ENCODE measurements at regions not wholly inside any gene's neighbourhood (a gene's known extent, or its start where the extent isn't known, plus 50 kb on each side); places are given as distances from the start of the nearest gene placed in this dataset.
A peak's percentile ranks its signal among the peaks of the same experiment; 100 is the strongest.

- in situ Hi-C loops (cut with MboI; ENCODE audit: low pct_ligation_motif_present in 1 of 4, low pct_unique_long_range_greater_than_20kb in 1 of 4, low sequenced_read_pairs in 3 of 4) (no loop called here), intact Hi-C loops (cut with DNase I; ENCODE audit: low total_unique reads) (no loop called here)
- Histone ChIP-seq H3K4me1 (no peaks in the 10 kb centered on the region), H3K36me3 (no peaks in the 10 kb centered on the region), H3K27me3 (no peaks in the 10 kb centered on the region), H3K27ac (no peak overlapping the region), H3K4me3 (no peak overlapping the region), H3K9me3 (no peaks in the 10 kb centered on the region)
- 39 to 44% methylated on average over 7 to 12 of the region's 12 CpGs for WGBS, 2 donors (ENCODE audit: low coverage in 1 of 2)
- TF ChIP-seq POLR2A (IDR thresholded peaks at IDR 0.05) (no peak), POLR2AphosphoS5 (IDR thresholded peaks at IDR 0.05) (no peak), EP300 (IDR thresholded peaks at IDR 0.05; ENCODE audit: low read depth) (no peak)
- TF ChIP-seq, protein P1, sequence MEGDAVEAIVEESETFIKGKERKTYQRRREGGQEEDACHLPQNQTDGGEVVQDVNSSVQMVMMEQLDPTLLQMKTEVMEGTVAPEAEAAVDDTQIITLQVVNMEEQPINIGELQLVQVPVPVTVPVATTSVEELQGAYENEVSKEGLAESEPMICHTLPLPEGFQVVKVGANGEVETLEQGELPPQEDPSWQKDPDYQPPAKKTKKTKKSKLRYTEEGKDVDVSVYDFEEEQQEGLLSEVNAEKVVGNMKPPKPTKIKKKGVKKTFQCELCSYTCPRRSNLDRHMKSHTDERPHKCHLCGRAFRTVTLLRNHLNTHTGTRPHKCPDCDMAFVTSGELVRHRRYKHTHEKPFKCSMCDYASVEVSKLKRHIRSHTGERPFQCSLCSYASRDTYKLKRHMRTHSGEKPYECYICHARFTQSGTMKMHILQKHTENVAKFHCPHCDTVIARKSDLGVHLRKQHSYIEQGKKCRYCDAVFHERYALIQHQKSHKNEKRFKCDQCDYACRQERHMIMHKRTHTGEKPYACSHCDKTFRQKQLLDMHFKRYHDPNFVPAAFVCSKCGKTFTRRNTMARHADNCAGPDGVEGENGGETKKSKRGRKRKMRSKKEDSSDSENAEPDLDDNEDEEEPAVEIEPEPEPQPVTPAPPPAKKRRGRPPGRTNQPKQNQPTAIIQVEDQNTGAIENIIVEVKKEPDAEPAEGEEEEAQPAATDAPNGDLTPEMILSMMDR (IDR thresholded peaks at IDR 0.05) = peak in 4 of 5 experiments; percentile 20 to 31 (median 27)
- DNase-seq = no peak
Observed at GRCh38 chr16:77660311-77660710, 62.0 kb upstream of the NUDT7 start.

DNA sequence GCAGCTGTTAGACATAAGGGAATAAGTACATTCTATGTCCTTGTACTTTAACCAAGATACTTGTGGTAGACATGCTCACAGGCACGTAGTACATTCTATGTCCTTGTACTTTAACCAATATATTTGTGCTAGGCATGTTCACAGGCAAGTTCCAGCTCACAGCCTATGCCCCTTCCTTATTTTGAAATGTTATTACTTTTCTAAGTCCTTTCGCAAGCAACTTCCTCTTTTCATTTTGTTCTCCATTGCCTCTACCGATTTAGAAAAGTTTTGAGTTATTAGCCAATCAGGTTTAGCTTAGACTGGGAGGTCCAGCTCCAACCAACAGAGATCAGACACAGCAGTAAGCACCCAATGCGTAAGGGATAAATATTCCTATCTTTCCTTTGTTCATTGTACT, 60.1 kb upstream of the NUDT7 start:
- Histone ChIP-seq H3K4me3 (no peak overlapping the region), H3K4me1 (no peaks in the 10 kb centered on the region), H3K27ac (no peak overlapping the region), H3K27me3 (no peaks in the 10 kb centered on the region), H3K36me3 (no peaks in the 10 kb centered on the region), H3K9me3 (no peaks in the 10 kb centered on the region)
- DNase-seq = no peak
- intact Hi-C loops (cut with DNase I; ENCODE audit: low total_unique reads) (no loop called here), in situ Hi-C loops (cut with MboI; ENCODE audit: low pct_ligation_motif_present in 1 of 4, low pct_unique_long_range_greater_than_20kb in 1 of 4, low sequenced_read_pairs in 3 of 4) (no loop called here)
- WGBS, 2 donors (ENCODE audit: low coverage in 1 of 2) = 74 to 76% methylated on average over 4 of the region's 4 CpGs
- TF ChIP-seq EP300 (IDR thresholded peaks at IDR 0.05; ENCODE audit: low read depth) (no peak), POLR2AphosphoS5 (IDR thresholded peaks at IDR 0.05) (no peak), POLR2A (IDR thresholded peaks at IDR 0.05) (no peak)

GRCh38 chr16:77663711-77664110, 58.6 kb upstream of the NUDT7 start:
- WGBS, 2 donors (ENCODE audit: low coverage in 1 of 2) = 92 to 100% methylated on average over 1 to 2 of the region's 2 CpGs
- no peak for DNase-seq
- H3K4me1 ChIP-seq = no peaks in the 10 kb centered on the region
- intact Hi-C loops (cut with DNase I; ENCODE audit: low total_unique reads) = no loop called here
- no peak overlapping the region for H3K27ac ChIP-seq
- H3K9me3 ChIP-seq = no peaks in the 10 kb centered on the region
- in situ Hi-C loops (cut with MboI; ENCODE audit: low pct_ligation_motif_present in 1 of 4, low pct_unique_long_range_greater_than_20kb in 1 of 4, low sequenced_read_pairs in 3 of 4) = no loop called here
- H3K36me3 ChIP-seq = no peaks in the 10 kb centered on the region
- TF ChIP-seq, protein P1 (IDR thresholded peaks at IDR 0.05) = no peak
- no peak for TF ChIP-seq POLR2A (IDR thresholded peaks at IDR 0.05)
- no peak for TF ChIP-seq POLR2AphosphoS5 (IDR thresholded peaks at IDR 0.05)
- TF ChIP-seq EP300 (IDR thresholded peaks at IDR 0.05; ENCODE audit: low read depth) = no peak
- H3K4me3 ChIP-seq = no peak overlapping the region
- no peaks in the 10 kb centered on the region for H3K27me3 ChIP-seq

DNA sequence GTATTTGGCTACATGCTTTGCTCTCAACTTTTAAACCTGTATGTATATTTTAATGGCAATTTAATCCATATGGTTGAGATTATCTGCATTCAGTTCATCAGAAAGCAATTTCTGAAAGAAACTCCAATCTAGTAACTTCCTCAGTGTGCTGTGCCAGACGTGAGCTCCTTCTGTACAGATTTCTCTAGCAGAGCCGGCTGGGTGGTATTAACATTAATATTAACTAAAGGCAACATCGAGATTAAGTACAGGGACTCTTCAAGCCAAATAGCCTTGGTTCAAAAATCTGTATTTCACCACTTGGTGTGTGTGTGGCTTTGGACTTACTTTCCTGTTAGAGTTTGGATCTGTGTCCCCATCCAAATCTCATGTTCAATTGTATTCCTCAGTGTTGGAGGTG, 55.5 kb upstream of the NUDT7 start:
- no peaks in the 10 kb centered on the region for H3K27me3 ChIP-seq
- H3K9me3 ChIP-seq = no peaks in the 10 kb centered on the region
- 71% methylated on average over 3 of the region's 3 CpGs; no CpG with 5 or more reads in 1 of the 2 donors for WGBS, 2 donors (ENCODE audit: low coverage in 1 of 2)
- no peaks in the 10 kb centered on the region for H3K36me3 ChIP-seq
- no peak for DNase-seq
- H3K4me3 ChIP-seq = no peak overlapping the region
- in situ Hi-C loops (cut with MboI; ENCODE audit: low pct_ligation_motif_present in 1 of 4, low pct_unique_long_range_greater_than_20kb in 1 of 4, low sequenced_read_pairs in 3 of 4) = no loop called here
- H3K27ac ChIP-seq = no peak overlapping the region
- TF ChIP-seq POLR2A (IDR thresholded peaks at IDR 0.05) = no peak
- TF ChIP-seq, protein P1 (IDR thresholded peaks at IDR 0.05) = no peak
- no peaks in the 10 kb centered on the region for H3K4me1 ChIP-seq
- intact Hi-C loops (cut with DNase I; ENCODE audit: low total_unique reads) = no loop called here

GRCh38 chr16:77668201-77668600, 54.1 kb upstream of the NUDT7 start:
- in situ Hi-C loops (cut with MboI; ENCODE audit: low pct_ligation_motif_present in 1 of 4, low pct_unique_long_range_greater_than_20kb in 1 of 4, low sequenced_read_pairs in 3 of 4) (no loop called here), intact Hi-C loops (cut with DNase I; ENCODE audit: low total_unique reads) (no loop called here)
- TF ChIP-seq POLR2AphosphoS5 (IDR thresholded peaks at IDR 0.05) (no peak), EP300 (IDR thresholded peaks at IDR 0.05; ENCODE audit: low read depth) (no peak), POLR2A (IDR thresholded peaks at IDR 0.05) (no peak)
- TF ChIP-seq, protein P1 (IDR thresholded peaks at IDR 0.05) = no peak
- H3K27ac ChIP-seq = no peak overlapping the region
- no peak for DNase-seq
- no peak overlapping the region for H3K4me3 ChIP-seq
- WGBS, 2 donors (ENCODE audit: low coverage in 1 of 2) = 60 to 68% methylated on average over 1 of the region's 1 CpG
- no peaks in the 10 kb centered on the region for H3K4me1 ChIP-seq
- H3K27me3 ChIP-seq = no peaks in the 10 kb centered on the region
- no peaks in the 10 kb centered on the region for H3K36me3 ChIP-seq
- no peaks in the 10 kb centered on the region for H3K9me3 ChIP-seq

Data from transverse colon (tissue), 4 donors.